Right lobe of liver (tissue), 4 donors: ENCODE measurements at regions not wholly inside any gene's neighbourhood (a gene's known extent, or its start where the extent isn't known, plus 50 kb on each side); places are given as distances from the start of the nearest gene placed in this dataset.

Experiments used
- CTCF ChIP-seq, 4 donors: fragments of 200-600 bp in 3 of 4; fragments of 450-650 bp in 1 of 4; IDR thresholded peaks; one replicate each; pipeline versions ENCODE4 v1.5.1 to v1.8.0; 2016 to 2022; ENCODE audit warnings: antibody characterized with exemption in 4 of 4, mild to moderate bottlenecking in 2 of 4
- POLR2A ChIP-seq: fragments of 450-650 bp; IDR thresholded peaks from one replicate; pipeline ENCODE4 v1.6.1; 2017; ENCODE audit warnings: antibody characterized with exemption, mild to moderate bottlenecking
- donor health status: DM: no; HTN: no; CAD: no.
- donor health status: DM: no; HTN: no; CAD: no.
- donor health status: DM: no; HTN: yes; CAD: no.

- TF ChIP-seq POLR2A (no peak), CTCF (IDR thresholded peaks at IDR 0.05) (no peak)
Measured at GRCh38 chr7:155867280-155867679, 55.0 kb upstream of the SHH start.
